ENCODE measurements at regions not wholly inside any gene's neighbourhood (a gene's known extent, or its start where the extent isn't known, plus 50 kb on each side); places are given as distances from the start of the nearest gene placed in this dataset.
"Not testable (repeated sequence)": the region's sequence is repeated elsewhere in the genome, so short reads cannot be mapped to it uniquely, and the experiment has no call there.

DNA sequence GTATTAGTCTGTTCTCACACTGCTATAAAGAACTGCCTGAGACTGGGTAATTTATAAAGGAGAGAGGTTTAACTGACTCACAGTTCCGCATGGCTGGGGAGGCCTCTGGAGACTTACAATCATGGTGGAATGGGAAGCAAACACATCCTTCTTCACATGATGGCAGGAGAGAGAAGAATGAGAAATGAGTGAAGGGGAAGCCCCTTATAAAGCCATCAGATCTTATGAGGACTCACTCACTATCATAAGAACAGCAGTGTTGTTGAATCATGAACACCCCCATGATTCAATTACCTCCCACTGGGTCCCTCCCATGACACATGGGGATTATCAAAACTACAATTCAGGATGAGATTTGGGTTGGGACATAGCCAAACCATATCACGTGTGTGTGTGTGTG is 1764.4 kb upstream of the SEL1L start:
- not testable (repeated sequence) for DNase-seq (ENCODE audit: low spot score)

DNA sequence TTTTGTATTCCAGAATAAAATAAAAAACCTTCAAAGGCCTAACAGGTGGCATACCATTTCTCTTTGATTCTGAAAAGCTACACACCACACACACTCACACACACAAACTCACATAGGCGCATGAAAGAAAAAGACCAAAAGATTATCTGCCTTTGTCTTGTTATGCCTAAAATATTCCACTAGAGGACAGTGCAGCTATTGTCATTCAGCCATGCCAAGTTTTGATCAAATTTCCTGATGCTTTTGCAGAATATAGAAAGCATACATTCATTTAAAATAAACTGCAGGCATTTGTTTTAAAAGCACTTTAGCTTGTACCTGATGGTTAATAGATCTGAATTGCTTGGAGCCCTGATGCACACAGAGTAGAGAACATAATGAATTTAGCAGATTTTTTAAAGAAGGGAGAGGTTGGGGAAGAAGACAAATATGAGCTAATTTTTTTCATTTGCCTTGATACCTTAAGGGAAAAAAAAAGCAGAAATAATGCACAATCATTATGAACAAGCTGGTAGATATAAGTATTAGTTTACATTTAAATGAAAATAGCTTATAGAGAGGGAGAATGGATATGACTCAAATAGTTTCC is 1766.9 kb upstream of the SEL1L start:
- no peak for DNase-seq (ENCODE audit: low spot score)

DNA sequence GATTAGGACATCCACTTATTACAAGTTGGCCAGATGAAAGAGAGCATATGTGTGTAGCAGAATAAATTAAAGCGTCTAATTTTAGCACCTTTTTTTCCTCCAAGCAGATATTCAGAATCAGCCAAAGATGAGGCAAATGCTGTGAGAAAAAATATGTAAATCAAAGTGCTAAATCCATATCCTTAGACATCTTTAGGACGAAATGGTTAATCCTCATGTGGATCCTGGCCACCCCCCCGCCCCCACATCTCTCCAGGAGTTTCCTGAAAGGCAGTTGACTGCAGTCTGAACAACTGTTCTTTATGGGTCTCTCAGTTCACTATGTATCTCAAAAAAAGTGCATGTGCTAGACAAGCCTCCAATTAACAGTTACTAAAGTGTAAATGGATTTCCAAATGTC is 1768.1 kb upstream of the SEL1L start:
- no peak for DNase-seq (ENCODE audit: low spot score)

DNA sequence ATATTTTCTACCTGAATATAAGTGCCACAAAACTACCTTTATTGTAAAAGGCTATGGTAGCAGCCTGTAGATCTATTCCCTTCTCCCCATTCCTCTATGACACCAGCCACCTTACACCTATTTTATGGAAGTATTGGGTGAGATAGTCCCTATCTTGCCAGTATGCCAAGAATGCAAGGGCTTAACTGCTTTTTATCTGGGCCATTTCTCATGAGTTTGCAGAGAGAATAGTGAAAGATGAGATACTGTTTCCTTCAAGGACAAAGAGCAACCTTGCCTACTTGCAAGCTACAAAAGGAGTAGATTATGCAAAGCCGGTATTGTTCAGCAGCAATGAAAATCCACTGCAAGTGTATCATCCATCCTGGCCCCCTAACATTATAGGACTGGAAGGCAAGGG is 1775.6 kb upstream of the SEL1L start:
- no peak for DNase-seq (ENCODE audit: low spot score)

DNA sequence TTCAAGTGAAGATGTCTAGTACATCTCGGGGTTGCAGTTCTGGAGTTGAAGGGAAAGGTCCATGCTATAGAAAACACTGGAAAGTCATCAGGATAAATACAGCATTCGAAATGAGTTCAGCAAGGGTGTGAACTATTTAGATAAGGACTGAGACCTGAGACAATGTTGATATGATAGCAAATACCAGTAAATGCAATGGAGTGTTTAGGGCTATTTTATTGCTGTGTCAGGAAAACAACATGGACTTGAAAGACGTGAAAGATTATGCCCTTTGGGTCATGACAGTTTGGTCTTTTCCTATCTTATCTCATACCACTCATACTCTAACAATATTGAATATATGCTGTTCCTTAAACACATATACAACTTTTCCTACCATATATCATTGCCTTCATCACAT is 1776.2 kb upstream of the SEL1L start:
- no peak for DNase-seq (ENCODE audit: low spot score)

DNA sequence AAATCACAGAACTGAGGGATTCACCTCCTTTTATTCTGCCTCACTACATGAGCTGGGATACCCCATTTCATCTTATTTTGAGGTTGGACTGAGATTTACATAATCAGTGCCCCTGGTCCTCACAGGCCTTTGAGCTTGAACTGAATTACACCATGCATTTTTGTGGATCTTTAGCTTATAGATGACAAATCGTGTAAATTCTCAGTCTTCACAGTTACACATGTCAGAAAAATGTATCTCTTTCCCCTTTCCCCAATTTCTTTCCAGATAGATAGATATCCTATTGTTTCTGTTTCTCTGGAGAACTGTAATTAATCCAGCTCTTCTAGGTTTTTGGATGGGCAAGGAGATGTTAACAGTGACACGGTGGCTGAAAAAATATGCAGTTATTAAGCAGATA is 1778.9 kb upstream of the SEL1L start:
- no peak for DNase-seq (ENCODE audit: low spot score)

DNA sequence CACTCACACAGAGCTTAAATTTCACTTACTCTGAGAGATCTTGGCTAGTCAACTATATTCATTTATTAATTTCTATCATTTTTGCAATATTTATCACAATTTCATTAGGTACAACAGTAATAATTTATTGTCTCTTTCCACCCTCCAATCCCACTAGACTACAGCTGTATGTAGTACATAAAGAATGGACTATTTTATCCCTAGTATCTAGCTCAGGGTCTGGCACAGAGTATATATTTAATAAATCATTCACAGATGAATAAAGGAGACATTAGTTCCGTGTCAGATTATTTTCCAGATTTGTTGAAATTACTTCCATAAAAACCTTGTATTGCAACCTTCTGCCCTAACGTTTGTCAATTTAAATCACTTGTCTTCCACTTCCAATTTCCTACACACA is 1781.1 kb upstream of the SEL1L start:
- DNase-seq (ENCODE audit: low spot score): no peak

DNA sequence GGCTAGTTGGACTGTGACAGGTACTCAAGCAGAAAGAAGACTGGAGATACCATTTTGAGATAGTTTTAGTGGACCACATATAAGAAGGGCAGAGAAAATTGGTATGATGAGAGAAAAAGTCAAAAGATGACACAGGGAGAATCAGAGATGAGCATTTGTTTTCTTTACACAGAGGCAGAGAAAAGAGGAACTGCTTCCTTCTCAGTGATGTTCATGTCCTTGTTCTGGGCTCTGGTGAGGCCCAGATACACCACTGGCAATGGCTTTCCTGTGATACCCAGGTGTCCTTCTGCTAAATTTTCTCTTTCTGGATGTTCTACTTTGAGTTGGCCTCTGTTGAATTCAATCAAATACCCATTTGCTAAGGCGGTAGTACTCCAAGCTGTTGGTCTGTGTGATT is 1782.7 kb upstream of the SEL1L start:
- DNase-seq (ENCODE audit: low spot score): no peak

DNA sequence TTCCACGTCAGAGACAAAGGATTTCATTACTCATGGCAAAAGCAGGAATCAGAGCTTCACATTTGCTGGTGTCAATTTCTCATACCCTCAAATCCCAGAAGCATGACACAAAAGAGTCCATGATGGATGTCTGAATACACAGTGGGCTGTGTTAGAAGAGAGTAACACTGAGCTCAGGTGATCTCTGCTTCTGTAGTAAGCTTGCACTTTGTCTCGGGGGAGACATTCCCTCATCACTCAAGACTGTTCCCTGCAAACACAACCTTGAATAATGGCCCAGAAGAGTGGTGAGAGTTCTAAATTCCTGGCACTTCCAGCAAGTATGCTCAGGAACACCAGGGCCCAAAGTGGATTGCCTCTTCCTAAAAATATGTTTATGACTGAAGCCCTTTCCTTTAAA is 1787.2 kb upstream of the SEL1L start:
- DNase-seq (ENCODE audit: low spot score): no peak

DNA sequence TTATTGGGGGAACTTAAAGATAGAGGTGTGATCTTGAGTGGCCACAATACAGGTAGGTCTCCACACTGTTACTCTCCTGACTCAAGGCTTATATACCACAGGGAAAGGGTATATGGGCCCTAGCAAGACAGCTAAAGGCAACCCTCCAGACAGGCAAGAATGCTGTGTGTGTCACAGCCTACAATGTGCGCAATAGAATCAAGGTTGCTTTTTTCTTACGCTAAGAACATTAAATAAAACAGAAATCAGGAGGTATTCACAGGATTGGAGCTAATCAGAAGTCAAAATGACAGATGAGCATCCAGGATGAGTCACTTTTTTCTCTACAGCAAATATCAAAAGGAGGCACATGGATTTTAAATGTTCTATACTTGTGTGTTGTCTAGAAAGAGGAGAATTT is 1797.9 kb upstream of the SEL1L start:
- no peak for DNase-seq (ENCODE audit: low spot score)

DNA sequence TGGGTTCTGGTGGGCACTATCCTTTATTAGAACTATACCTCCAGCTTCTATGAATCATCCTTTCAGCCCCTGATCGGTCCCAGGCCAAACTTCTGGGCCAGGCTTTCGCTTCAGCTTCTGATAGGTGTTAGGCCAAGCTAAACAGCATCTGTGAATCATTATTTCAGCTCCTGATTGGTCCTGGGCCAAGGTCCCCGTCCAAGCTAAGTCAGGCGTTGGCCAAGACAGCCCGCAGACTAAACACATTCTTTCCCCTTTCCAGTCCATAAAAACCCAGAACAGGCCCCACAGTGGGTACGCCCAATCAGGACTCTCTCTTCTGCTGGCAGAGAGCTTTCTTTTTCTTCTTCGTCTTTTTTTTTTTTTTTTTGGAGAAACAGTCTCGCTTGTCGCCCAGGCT is 1808.9 kb upstream of the SEL1L start:
- DNase-seq (ENCODE audit: low spot score): no peak

DNA sequence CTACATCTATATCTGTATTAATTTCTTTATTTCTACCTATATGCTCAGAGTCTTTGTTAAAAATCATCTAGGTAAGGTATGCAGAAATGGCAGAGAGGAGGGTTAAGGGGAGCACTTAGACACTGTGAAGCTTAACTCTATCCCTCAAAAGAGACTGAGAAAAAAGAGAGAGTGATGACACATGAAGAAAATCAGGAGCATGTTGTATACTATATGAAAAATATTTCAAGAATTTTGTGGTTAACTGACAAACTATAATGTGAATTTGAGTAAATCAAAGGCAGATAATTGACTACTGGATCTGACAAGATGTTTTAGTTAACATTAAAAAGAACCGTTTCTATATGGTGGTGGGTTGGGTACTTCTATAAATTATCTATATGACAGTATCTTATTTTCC is 1814.2 kb upstream of the SEL1L start:
- DNase-seq (ENCODE audit: low spot score): no peak

DNA sequence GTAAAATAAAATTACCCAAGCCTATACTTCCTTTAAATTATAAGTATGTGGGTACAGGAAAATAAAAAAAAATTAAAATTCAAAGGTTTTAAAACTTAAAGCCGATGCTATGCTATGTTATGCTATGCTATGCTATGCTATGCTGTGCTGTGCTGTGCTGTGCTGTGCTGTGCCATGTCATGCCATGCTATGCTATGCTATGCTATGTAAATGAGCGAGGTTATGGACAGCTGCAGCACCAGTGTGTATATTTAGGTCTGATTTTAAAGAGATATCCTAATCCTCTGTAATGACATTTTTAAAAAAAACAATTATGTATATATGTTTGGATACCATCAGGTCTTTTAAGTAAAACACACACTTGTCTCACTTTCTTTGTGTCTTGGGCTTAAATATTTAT is 1822.0 kb upstream of the SEL1L start:
- no peak for DNase-seq (ENCODE audit: low spot score)

DNA sequence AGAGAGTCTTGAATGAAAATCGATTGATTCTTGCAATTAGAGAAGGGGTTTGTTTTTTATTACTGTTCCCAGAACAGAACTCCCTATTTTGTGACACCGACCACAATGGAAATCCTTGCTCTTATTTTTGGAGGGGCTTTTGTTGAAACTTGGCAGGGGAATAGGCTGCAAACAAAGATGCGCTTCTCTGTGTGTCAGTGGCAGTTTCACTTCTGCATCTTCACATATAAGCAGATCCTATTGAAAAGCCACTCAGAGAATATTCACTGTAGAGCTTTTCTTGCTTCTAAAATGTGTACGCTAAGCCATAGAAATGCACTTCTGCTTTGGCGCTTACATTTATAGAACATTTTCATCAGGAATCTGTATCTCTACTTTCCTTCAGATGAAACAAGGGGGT is 1822.4 kb upstream of the SEL1L start:
- no peak for DNase-seq (ENCODE audit: low spot score)

DNA sequence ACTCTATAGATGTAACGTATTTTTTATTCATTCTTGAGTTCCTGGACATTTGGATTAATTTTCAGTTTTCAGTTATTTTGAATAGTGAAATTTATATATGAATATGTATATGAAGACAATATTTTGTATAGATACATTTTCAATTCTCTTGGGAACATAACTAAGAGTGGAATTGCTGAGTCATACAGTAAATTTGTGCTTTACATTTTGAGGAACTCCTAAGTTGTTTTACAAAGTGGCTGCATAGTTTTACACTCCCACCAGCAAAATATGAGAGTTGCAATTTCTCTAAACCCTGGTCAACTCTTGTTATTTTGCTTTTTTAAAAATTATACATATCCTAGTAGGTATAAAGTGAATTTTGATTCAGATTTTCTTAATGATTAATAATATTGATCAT is 1838.6 kb upstream of the SEL1L start:
- DNase-seq (ENCODE audit: low spot score): no peak

DNA sequence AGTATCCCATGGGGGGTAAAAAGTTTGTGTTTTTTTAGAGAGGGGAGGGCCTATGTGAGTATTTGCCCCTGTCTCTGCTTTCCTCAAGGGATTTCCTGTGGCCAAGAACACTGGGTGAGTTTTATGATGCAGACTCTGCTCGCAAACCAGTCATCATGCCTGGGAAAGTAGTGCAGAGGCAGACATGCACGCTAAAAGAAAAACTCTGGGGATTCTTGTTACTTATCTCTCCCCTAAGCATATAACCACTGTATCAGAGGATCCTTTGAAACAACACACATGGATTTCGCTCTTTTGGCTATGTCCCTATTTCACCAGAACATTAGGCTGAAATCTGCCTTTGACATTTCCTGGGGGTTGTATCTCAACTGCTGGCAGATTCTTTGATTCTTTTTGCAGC is 1845.8 kb upstream of the SEL1L start:
- no peak for DNase-seq (ENCODE audit: low spot score)

DNA sequence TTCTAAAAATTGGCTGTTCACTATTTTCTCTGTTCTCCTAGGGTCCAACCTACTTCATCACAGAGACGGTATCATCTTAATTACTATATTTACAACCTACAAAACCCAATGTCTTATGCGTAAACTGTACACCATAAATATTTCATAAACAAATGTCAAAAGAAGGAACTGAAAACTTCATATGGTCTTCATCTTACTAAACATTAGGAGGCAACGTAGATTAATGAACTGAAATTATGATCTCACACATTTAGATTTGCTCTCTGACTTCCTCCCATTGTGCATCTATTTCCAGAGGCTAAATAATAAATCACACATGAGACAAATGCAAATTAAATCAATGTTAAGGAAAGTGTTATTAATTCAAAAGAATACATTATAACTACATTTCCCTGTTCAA is 1850.6 kb upstream of the SEL1L start:
- DNase-seq (ENCODE audit: low spot score): no peak

DNA sequence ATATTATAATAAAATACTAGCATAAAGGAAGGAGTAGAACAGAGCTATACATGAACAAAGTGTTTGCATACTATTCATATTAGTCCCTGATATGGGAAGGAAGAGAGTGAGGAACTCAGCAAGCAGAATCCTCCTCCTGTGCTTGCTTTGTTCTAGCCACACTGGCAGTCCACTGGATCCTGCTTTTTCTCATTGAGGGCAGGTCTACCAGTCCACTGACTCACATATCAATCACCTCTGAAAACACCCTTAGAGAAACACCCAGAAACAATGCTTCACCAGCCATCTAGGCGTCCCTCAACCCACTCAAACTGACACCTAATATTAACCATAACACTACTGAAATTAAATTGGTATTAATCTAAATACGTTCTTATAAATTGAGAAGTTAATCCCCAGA is 1861.7 kb upstream of the SEL1L start:
- no peak for DNase-seq (ENCODE audit: low spot score)

DNA sequence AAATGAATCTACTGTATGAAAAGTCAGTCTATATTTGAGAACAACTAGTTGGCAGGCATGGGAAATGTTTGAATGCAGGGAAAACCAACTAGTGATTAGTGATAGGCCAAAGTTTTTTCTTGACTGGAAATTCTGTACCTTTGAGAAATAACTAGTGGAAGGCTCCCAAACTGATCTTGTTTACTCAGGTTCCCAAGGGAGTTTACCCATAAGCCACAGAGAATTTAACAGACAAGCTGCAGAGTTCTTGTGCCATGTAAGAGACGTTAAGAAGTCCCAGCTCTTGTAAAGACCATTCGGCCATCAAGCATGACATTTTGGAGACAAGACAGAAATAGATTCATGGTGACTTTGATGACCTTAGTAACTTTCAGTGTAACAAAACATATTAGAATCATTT is 1882.8 kb upstream of the SEL1L start:
- no peak for DNase-seq (ENCODE audit: low spot score)

DNA sequence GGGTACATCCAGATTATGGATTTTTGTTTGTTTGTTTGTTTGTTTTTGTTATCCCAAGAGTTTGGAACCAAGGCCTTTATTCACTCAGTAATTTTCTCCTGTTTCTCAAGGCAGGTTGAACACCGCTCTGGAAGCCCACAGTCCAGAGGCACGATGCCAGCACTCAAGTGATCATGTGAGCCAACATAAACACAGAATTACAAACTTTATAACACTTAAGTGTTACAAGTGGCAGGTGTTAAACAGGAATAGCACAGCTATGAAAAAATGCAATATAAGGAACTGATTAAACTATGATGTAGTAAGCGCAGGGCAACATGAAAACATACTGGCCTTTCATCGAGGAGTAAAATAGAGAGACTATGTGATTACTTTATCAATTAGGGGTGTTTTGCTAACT is 1885.8 kb upstream of the SEL1L start:
- no peak for DNase-seq (ENCODE audit: low spot score)

DNA sequence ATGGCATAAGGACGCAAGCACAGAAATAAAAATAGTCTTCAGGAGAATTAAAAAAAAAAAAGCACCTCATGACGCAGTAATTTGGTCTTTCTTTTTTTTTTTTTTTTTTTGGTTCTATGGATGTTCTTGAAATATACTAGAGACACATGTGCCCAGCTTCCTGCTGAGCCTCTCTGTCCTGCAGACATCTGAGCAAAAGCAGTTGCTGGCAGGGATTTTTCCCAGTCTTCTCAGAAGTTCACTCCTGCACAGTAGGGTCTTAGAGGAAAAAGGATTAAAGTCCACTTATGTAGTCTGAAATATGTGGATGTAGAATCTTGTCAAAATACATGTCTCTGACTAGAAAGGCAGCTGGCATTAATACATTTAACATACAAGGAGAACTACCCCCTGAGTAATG is 1888.1 kb upstream of the SEL1L start:
- no peak for DNase-seq (ENCODE audit: low spot score)

DNA sequence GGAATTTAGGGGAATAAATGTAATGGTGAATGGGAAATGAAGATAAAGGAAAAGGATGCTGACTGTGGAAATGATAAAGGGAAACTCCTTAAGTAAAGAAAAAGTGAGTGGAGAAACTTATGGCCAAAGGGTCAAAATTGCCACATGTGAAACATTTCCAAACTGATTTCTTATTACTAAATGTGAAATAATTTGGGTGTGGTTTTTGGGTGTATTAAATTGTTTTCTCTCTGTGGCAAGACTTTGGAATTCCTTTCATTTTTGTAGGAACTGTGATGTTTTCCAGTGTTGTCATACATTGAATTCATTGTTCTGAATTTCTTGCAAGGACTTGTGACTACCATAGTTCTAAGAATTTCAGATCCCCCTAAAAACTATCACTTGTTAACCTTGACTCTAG is 1891.5 kb upstream of the SEL1L start:
- DNase-seq (ENCODE audit: low spot score): no peak

DNA sequence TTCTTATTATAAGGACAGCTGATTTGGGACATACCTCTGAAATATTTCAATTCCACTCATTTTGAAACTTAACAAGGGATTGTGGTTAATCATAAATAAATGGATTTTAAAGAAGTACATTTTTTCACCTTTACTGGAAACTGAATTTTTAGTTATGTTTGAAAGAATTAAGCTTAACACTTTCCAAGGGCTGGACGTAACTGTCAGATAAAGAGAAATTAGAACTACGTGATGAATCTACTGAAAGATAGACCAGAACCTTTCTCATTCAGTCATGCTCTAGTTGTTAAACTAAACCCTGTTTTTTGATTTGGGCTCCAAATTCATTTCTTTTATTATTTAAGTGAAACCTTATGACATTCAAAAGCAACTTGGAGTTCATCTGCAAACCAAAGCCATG is 1892.1 kb upstream of the SEL1L start:
- no peak for DNase-seq (ENCODE audit: low spot score)

DNA sequence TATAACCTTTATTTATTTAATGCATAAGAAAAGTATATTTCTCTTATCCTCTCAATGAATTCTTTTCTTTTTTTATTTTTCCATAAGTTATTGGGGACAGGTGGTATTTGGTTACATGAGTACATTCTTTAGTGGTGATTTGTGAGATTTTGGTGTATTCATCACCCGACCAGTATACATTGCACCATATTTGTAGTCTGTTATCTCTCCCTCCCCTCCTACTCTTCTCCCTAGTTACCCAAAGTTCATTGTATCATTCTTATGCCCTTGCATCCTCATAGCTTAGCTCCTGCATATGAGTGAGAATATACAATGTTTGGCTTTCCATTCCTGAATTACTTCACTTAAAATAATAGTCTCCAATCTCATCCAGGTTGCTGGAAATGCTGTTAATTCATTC is 1900.0 kb upstream of the SEL1L start:
- no peak for DNase-seq (ENCODE audit: low spot score)

DNA sequence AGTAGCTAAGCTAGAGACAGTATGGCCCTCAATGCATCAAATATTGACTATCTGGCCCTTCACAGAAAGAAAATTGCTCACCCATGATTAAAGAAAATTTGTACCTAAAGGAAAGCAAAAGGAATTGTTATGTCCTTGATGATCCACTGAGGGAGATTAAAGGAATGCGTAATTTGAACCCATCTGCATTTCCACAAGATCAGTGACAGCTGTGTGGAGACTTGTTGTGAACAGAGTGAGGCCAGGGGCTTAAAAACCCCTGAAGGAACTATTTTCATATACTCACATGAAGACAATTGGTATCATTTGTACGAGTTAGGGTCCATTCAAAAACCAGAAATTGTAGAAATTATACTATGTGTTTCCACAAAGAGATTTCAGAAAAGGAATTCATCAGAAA is 1908.1 kb upstream of the SEL1L start:
- DNase-seq (ENCODE audit: low spot score): no peak

All from CD4-positive, alpha-beta T cell treated with Interleukin-6 at 100 ng/mL for 8 hours (primary cell).